ENCODE measurements at regions not wholly inside any gene's neighbourhood (a gene's known extent, or its start where the extent isn't known, plus 50 kb on each side); places are given as distances from the start of the nearest gene placed in this dataset.
"Not testable (repeated sequence)": the region's sequence is repeated elsewhere in the genome, so short reads cannot be mapped to it uniquely, and the experiment has no call there.

DNA sequence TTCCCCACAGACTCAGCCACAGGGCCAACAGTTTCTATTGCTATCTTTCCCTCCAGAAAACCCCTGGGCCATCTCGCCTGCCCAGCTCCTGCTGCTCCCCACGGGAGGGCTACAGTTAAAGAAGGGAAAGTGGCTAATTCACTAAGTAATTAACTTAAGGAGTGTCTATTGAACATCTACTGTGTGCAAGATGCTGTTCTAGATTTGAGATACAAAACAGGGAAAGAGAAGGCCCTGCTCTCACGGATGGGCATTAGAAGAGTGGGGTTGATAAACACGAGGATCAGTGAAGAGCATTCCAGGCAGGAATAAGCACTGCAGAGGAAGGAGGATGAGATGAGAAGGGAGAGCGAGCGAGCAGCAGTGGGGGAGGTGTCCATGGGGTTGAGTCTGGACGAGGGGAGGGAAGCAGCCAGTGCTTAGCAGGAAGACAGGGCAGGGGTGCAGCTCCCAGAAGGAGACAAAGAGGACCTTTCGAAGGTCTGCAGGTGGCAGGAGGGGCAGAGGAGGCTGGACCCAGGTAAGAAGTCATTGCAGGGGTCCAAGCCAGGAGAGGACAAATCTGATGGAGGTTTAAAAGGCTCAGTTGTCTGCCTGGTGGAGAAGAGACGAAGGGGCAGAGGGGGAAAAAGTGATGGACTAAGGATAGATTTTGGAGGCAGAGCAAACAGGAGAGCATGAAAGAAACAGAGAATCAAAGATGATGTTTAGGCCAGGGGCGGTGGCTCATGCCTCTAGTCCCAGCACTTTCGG lies 64.7 kb downstream of the KLF15 start:
- no peak for DNase-seq

DNA sequence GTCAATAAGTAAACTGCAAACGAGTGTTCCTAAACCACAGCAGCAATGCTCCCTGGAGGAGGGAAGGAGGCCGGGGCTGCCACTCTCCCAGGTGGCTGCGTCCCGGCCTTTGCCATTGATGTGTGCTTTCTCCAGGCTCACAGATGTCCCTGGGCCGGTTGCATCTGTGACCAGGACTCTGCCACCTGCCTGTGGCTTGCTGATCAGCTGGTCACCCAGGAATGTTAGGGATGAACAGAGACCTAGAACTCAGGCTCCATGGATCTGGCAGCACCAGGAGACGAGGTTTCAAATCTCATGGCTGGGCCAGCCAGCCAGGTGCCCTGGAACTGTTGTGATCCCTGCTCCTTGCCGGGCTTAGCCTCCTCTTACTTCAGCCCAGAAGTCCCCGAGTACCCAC lies 65.7 kb downstream of the KLF15 start:
- DNase-seq, result no peak

- DNase-seq, result no peak
Observed at GRCh38 chr3:126291061-126291460, 66.1 kb downstream of the KLF15 start.

DNA sequence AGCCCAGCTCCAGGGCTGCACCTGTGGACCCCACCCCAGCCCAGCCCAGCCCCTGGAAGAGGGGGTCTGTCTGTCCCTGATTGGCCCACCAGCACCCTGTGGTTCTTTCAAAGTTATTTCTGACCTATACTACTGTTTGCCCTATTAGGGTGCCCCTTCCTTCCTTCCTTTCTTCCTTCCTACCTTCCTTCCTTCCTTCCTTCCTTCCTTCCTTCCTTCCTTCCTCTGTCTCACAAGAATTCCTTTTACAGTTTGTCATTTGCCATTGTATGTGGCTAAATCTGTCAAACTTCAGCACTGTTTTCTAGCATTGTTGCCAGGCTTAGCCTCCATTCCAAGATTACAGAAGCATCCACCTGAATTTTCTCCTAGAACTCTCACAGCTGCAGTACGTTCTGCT lies 66.9 kb downstream of the KLF15 start:
- DNase-seq, result peak in 1 of 14 donors; percentile 2

DNA sequence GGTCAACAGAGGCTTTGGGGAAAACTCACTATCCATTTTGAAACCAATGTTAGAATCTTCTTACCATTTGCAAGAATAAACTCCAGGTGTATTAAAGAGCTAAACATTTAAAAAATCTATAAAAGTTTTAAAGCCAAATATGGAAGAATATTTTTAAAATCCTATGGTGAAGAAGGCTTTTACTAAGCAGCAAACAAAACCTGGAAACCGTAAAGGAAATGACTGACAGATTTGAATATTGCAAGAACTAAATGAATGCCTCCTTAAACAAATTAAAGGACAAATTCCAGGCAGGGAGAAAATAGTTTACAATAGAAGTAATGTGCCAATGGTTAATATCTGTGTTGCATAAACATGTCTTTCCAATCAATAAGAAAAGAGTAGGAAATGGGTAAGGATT lies 68.1 kb downstream of the KLF15 start:
- no peak for DNase-seq

DNA sequence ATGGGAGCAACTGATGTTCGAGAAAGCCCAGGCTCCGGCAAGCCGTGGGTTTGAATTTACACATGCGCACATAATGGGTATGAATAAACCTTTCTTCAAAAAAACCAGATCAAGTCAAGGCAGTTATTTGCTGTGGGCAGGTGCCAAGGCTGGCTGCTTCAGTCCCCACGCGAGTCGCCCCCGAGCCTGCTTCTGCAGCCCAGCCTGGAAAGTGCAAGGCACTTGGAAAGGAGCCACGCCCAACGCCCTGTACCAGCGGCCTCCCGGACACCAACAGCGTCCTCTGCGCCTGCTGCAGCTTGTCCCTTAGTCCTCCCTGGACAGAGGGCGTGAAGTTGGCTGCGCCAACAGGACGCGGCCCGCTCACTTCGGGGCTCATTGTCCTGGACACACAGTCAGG lies 68.9 kb downstream of the KLF15 start:
- DNase-seq, result peak in 9 of 14 donors; percentile 22 to 53 (median 38)

DNA sequence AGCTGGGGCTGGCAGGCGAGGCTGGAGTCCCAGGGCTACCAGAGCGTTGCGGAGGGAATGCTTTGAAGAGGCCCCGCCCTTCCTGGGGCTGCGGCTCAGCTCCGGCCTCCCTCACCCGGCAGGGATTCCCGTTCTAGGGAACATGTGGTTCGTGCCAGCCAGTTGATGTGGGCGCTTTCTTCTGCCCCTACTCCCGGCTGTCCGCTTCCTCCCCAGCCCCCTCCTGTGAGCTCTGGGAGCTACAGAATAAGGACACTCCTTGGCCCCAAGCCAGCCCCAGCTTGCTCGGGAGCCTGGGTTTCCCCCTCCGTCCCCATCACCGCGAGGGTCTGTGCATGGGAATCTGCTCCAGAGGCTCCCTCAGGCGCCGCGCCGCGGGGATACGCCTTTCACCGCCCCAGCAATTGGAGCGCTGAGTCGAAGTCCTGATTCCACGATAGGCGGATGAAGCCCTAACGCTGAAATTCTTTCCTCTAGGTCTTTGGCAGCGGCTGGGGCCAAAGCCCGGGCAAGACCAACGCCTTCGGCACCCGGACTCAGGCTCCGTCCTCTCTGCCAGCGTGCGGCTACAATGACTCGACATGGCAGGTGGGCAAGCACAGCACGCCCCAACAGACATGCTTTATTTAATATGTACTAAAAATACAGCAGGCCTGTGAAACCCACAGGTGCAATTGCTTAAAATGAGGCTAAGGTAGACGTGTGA lies 69.5 kb downstream of the KLF15 start:
- peak in 12 of 14 donors; percentile 30 to 84 (median 68) for DNase-seq

GRCh38 chr3:126287171-126287535 lies 70.1 kb downstream of the KLF15 start:
- DNase-seq, result no peak

- DNase-seq, result no peak
Observed at GRCh38 chr3:126285369-126285768, 71.8 kb downstream of the KLF15 start.

DNA sequence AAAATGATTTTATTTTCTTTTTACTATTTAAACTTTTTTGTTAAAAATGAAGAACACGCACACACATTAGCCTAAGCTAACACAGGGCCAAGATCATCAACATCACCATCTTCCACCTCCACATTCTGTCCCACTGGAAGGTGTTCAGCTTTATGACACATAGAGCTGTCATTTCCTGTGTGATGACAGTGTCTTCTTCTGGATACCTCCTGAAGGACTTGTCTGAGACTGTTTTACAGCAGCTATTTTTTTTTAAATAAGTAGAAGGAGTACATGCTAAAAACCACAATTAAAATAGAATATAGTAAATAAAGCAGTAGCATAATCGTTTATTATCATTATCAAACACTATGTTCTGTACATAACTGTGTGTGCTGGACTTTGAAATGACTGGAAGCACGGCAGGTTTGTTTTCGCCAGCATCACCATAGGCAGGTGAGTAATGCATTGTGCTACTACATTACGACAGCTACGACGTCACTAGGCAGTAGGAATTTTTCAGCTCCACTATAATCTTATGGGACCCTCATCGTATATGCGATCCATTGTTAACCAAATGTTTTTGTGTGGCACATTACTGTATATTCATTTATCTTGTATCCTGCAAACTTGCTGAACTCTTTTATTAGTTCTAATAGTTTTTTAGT lies 72.8 kb downstream of the KLF15 start:
- no peak for DNase-seq

GRCh38 chr3:126283651-126284050 lies 73.6 kb downstream of the KLF15 start:
- not testable (repeated sequence) for DNase-seq

- DNase-seq, result no peak
Observed at GRCh38 chr3:126279853-126280252, 77.4 kb downstream of the KLF15 start.

GRCh38 chr3:126277629-126278378 lies 79.4 kb downstream of the KLF15 start:
- peak in 4 of 14 donors; percentile 18 to 50 (median 43) for DNase-seq

DNA sequence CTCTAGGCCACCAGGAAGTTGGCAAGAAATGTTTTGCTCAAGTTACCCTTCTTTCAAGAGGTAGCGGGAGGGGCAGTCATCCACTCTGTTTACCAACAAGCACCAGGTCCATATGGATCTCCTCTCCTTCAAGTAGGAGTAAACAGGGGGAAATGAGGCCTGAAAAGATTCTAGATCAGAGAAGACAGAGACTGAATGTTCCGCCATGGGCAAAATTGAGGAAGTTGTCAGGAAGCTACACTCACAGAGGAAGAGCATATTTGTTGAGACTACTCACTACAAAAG lies 81.6 kb downstream of the KLF15 start:
- DNase-seq, result no peak

GRCh38 chr3:126274735-126275619 lies 82.2 kb downstream of the KLF15 start:
- DNase-seq, result no peak

DNA sequence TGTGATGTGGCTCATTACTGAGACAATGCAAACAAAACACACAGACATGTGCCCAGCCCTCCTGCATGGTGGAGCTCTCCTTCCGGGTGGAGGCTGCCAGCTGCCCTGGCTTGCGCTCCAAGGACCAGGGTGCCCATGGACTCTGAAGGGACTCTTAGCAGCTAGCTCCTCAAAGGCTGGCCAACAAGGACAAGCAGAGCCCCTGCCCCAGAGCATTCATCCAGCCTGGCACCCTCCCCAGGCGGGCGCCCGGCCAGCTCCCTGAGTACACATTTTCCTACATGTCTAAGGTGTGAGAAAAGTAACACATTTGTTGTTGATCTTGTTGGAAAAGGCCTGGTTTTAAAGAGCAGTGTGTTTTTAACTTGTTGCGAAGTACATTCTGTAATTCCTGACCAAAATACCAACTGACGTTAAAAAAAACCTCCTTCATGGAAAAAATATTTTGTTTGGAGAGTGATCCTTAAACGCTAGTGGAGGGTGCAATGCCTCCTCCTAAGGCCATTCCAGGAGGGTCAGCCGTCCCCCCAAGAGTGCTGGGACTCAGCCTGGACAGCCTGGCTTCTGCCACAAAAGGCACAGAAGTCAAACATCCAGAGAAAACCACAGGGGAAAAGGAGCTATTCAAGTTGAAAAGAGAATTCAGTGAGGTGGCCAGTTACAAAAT lies 86.9 kb downstream of the KLF15 start:
- DNase-seq, result peak in 12 of 14 donors; percentile 25 to 84 (median 66)

DNA sequence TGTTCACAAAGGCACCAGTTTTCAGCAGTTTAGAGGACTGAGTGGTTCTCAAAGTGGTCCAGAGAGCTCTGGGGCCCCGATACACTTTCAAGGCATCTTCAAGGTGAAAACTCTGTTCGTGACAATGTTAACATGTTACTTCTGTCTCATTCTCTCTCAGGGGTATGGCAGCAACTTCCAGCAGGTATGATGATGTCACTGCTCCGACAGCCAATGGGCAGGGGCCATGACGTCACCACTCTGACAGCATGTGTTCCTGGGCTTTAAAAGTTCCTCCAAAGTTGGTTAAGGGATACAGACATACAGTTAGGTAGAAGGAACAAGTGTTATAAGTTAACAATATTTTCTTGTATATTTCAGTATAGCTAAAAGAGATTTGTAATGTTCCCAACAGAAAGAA lies 87.9 kb downstream of the KLF15 start:
- DNase-seq, result no peak

DNA sequence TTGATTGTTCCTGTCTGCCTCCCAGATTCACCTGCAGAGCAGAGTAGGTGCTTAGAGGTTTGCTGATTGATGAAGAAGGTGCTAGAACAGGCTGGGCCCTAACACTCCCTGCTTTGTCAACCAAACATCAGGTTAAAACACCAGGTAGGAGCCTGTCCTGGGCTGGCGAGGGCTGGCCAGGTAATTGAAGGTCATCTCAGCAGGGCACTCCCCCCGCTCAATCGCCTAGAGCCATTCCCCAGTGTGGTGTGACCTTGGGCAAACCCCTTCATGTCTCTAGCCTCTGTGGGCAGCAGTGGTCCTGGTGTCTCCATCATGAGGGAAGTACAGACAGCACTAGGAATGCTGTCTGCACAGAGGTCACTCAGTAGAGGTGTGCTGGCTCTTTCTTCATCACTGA lies 88.3 kb downstream of the KLF15 start:
- DNase-seq, result no peak

GRCh38 chr3:126267976-126268615 lies 87.7 kb upstream of the ALDH1L1 start:
- no peak for DNase-seq

DNA sequence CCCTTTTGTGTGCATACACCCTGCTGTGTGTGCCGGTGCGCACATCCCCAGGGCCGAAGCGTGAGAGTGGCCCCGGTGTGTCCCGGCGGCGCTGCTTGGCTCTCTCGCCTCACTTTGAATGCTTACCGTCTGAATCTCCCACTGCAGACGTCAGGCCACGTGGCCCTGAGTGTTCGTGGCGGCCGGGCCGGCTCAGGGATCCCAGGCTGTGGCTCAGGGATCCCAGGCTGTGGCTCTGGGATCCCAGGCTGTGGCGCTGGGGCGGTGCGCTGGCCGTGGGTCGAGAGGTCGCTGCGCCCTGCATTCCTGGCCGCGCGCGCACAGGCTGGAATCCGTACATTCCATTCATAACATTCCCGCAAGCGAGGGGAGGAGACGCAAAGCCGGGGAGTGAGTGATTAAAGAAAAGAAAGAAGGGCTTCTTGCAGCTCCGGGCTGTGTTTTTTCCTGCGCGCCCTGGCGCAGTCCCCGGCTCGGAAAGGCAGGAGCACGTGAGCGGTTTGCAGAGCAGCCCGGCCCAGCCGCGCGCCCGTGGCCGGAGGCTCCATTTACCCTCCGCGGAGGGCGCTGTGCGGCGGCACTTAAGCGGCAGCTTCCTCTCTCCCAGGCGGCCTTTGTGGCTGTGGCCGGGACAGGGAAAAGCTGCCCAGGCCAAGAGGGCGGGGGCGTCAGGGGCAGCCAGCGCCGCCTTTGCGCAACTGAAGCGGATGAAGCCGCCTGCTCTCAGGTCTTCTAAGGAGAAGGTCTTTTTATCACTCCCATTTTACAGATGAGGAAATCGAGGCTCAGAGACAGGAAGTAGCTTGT lies 87.0 kb upstream of the ALDH1L1 start:
- DNase-seq, result peak in 9 of 14 donors; percentile 39 to 75 (median 68)
